ENCODE measurements at regions not wholly inside any gene's neighbourhood (a gene's known extent, or its start where the extent isn't known, plus 50 kb on each side); places are given as distances from the start of the nearest gene placed in this dataset.

- no peak for DNase-seq (ENCODE audit: extremely low read depth in 1 of 2, low read depth in 1 of 2)
Measured at GRCh38 chr13:85249151-85249550, 550.1 kb downstream of the SLITRK6 start.

- DNase-seq (ENCODE audit: extremely low read depth in 1 of 2, low read depth in 1 of 2) = no peak
Measured at GRCh38 chr13:85247780-85248179, 551.4 kb downstream of the SLITRK6 start.

DNA sequence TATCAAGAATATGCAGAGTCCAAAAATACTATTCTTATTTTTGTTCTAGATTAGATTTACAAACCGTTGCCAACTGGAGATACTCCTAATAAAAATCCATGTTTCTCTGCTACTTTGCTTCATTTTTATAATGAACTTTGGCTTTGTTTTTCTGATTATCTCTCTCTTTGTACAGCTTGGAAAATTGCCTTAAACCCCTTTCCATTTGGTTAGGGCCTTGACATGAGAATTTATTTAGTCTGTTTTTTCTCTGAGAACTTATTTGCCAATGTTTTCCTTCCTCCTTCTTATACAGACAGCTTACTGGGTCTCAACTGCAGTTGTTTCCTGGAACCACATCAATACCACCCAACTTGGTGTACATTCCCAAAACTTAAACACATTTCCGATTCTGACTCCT lies 555.4 kb downstream of the SLITRK6 start:
- no peak for DNase-seq (ENCODE audit: extremely low read depth in 1 of 2, low read depth in 1 of 2)

GRCh38 chr13:85241060-85241459 lies 558.2 kb downstream of the SLITRK6 start:
- DNase-seq (ENCODE audit: extremely low read depth in 1 of 2, low read depth in 1 of 2) = no peak

GRCh38 chr13:85236413-85236812 lies 562.8 kb downstream of the SLITRK6 start:
- DNase-seq (ENCODE audit: extremely low read depth in 1 of 2, low read depth in 1 of 2) = no peak

- no peak for DNase-seq (ENCODE audit: extremely low read depth in 1 of 2, low read depth in 1 of 2)
Measured at GRCh38 chr13:85230691-85231093, 568.5 kb downstream of the SLITRK6 start.

DNA sequence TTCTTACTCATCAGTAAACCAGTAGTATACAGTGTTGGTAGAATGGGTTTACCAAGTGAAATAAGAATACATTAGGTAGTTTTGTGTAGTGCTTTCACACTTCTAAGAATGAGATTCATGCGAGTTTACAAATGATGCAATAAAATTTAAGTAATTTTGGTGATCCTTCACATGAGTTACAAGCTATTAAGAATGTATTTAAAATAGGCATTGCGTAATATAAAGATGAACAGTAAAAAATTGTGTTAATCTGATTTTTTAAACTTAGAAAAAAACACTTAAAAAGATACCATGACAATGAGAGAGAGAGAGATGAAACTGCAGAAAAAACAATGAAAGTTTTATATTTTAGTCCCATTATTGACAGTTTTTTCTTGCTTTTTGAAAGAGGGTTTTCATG lies 570.5 kb downstream of the SLITRK6 start:
- no peak for DNase-seq (ENCODE audit: extremely low read depth in 1 of 2, low read depth in 1 of 2)

GRCh38 chr13:85223883-85224656 lies 575.1 kb downstream of the SLITRK6 start:
- no peak for DNase-seq (ENCODE audit: extremely low read depth in 1 of 2, low read depth in 1 of 2)

DNA sequence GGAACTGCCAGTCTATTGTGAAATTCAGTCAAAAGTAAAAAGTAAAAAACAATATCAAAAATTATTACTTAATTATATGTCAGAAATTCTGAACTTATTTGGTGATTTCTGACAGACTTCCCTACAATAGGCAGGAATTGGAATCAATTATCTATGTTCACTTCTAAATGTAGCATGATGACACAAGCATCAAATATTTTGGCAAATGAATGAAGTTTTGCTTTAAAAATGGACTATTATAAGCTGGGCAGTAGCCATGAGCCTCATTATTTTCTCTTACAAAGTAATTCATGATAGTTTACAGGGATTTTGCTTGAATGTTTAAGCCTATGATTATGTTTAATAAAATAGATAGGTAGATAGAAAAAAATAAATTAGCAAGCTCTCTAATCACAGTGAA lies 582.6 kb downstream of the SLITRK6 start:
- DNase-seq (ENCODE audit: extremely low read depth in 1 of 2, low read depth in 1 of 2) = no peak

DNA sequence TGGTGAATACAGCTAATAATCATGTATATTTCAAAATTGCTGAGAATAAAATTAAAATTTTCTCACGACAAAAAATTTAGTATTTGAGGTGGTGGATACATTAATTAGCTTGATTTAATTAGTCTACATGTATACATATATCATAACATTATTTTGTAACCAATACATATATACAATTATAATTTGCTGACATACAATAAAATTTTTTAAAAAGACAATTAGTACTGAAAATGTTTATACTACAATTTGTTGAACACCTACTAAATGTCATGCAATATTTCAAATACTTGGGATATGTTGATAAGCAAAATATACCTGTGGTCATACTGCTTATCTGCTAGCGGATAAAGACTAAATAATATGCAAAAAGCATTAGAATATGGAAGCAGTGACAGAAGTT lies 586.5 kb downstream of the SLITRK6 start:
- no peak for DNase-seq (ENCODE audit: extremely low read depth in 1 of 2, low read depth in 1 of 2)

DNA sequence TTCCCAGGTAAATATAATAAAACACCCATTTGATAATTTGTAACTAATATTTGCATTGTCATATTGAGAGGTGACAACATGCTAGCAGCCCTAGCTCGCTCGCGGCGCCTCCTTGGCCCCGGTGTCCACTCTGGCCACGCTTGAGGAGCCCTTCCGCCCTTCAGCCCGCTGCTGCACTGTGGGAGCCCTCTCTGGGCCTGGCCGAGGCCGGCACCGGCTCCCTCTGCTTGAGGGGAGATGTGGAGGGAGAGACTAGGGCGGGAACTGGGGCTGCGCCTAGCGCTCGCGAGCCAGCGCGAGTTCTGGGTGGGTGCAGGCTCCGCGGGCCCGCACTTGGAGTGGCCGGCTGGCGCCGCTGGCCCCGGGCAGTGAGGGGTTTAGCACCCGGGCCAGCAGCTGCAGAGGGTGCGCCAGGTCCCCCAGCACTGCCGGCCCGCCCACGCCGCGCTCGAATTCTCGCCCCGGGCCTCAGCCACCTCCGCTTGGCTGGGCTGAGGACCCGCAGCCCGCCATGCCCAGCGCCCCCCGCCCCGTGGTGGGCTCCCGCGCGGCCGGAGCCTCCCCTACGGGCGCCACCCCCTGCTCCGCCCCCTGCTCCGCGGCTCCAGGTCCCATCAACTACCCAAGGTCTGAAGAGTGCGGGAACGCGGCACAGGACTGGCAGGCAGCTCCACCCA lies 594.4 kb downstream of the SLITRK6 start:
- DNase-seq (ENCODE audit: extremely low read depth in 1 of 2, low read depth in 1 of 2) = no peak

GRCh38 chr13:85197431-85197830 lies 601.8 kb downstream of the SLITRK6 start:
- DNase-seq (ENCODE audit: extremely low read depth in 1 of 2, low read depth in 1 of 2) = no peak

DNA sequence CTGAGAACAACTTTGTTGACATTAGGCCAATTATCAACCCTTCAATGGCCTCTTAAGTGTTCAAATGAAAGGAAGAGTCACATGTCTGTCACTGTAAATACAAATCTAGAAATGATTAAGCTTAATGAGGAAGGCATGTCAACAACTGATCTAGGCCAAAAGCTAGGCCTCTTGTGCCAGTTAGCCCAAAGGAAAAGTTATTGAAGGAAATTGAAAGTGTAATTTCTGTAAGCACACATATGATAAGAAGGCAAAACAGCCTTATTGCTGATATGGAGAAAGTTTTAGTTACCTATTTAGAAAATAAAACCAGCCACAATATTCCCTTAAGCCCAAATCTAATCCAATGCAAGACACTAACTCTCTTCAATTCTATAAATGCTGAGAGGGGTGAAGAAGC lies 604.7 kb downstream of the SLITRK6 start:
- no peak for DNase-seq (ENCODE audit: extremely low read depth in 1 of 2, low read depth in 1 of 2)

GRCh38 chr13:85191996-85192718 lies 607.1 kb downstream of the SLITRK6 start:
- no peak for DNase-seq (ENCODE audit: extremely low read depth in 1 of 2, low read depth in 1 of 2)

DNA sequence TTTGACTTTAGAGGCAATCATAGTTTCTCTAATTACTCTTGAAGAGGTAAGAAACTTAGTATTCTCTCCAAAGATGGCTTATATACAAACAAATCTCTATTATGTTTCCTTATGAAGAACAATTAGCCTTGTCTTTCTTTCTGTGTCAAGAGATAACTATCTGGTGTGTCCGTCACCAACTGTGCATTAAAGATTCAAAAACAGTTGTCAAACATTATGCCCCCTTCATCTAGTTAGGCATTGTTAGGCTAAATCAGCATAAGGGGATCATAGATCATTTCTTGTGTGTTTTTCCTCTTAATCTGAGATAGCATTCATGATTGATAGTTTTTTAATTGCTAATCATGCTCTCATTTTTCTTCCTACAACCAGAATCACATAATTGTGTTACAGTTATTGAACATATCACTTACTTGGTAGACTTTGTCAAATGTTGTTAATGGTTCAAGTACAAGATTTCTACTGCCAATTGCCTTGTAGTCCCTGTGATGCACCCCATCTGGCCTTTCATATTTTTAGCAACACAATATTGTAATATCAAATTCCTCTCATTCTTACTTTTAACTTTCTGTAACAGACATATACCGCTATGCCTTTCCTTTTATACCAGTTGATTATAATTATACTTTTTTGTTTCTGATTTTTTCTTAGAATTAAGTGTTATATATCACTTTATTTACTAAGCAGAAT lies 612.7 kb downstream of the SLITRK6 start:
- no peak for DNase-seq (ENCODE audit: extremely low read depth in 1 of 2, low read depth in 1 of 2)

GRCh38 chr13:85174291-85174690 lies 624.9 kb downstream of the SLITRK6 start:
- no peak for DNase-seq (ENCODE audit: extremely low read depth in 1 of 2, low read depth in 1 of 2)

DNA sequence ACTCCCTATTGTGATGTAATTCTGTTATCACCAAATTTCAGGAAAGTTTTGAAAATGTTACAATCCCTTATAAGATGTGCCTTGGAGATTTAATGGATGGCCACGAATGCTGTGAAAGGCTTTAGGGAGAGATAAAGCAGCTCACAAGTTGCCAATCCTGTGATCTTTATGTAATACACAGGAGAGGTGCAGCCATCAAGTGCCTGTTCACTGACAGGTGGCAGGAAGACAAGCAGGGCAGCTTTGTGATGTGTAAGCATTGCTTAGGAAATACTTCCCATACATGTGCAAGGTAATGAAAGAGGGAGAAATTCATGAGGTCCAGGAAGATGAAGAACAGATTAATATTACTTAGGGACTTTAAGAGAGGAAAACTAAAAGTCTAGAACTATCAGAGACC lies 628.8 kb downstream of the SLITRK6 start:
- DNase-seq (ENCODE audit: extremely low read depth in 1 of 2, low read depth in 1 of 2) = no peak

DNA sequence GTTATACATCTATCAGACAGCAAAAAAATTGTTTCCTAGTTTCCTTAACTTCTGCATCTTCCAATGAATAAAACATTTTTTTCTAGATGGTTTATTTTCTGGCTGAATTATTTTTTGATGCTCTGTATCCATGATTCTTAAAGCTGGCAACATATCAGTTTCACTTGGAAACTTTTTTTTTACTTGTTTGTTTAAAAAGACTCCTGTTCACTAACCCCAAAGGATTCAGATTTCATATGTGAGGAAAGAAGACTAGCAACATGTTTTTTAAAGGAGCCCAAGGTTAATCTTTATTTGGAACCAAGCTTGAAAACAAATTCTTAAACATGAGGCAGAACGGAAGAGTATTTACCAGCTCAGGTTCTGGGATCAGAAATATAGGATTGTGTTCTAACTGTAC lies 632.3 kb downstream of the SLITRK6 start:
- DNase-seq (ENCODE audit: extremely low read depth in 1 of 2, low read depth in 1 of 2) = no peak

- DNase-seq (ENCODE audit: extremely low read depth in 1 of 2, low read depth in 1 of 2) = no peak
Measured at GRCh38 chr13:85163063-85163462, 636.2 kb downstream of the SLITRK6 start.

GRCh38 chr13:85148009-85148408 lies 651.2 kb downstream of the SLITRK6 start:
- DNase-seq (ENCODE audit: extremely low read depth in 1 of 2, low read depth in 1 of 2) = no peak

GRCh38 chr13:85142351-85142927 lies 656.8 kb downstream of the SLITRK6 start:
- DNase-seq (ENCODE audit: extremely low read depth in 1 of 2, low read depth in 1 of 2) = no peak

Measured in activated CD8-positive, alpha-beta memory T cell treated with anti-CD3 and anti-CD28 coated beads for 1 hour (primary cell).